ELR (cell line): ENCODE measurements at regions not wholly inside any gene's neighbourhood (a gene's known extent, or its start where the extent isn't known, plus 50 kb on each side); places are given as distances from the start of the nearest gene placed in this dataset.

Experiments
- DNase-seq: peaks from one replicate; pipeline ENCODE4 v3.0.0-alpha.2; 2015; ENCODE audit warnings: low read depth

- peak; percentile 32 for DNase-seq
Measured at GRCh38 chr12:46131732-46132469, 136.9 kb downstream of the SLC38A1 start.

- DNase-seq: no peak
Measured at GRCh38 chr12:46127656-46128055, 137.3 kb upstream of the SCAF11 start.

GRCh38 chr12:46126050-46126727 is 135.8 kb upstream of the SCAF11 start:
- DNase-seq: no peak

GRCh38 chr12:46124848-46125619 is 134.7 kb upstream of the SCAF11 start:
- peak; percentile 88 for DNase-seq

GRCh38 chr12:46124132-46124847 is 133.9 kb upstream of the SCAF11 start:
- no peak for DNase-seq

GRCh38 chr12:46112364-46112763 is 122.0 kb upstream of the SCAF11 start:
- no peak for DNase-seq

GRCh38 chr12:46111715-46112114 is 121.3 kb upstream of the SCAF11 start:
- no peak for DNase-seq

GRCh38 chr12:46110928-46111699 is 120.7 kb upstream of the SCAF11 start:
- no peak for DNase-seq

- no peak for DNase-seq
Measured at GRCh38 chr12:46110223-46110611, 119.8 kb upstream of the SCAF11 start.

- DNase-seq: no peak
Measured at GRCh38 chr12:46109343-46110222, 119.2 kb upstream of the SCAF11 start.

- no peak for DNase-seq
Measured at GRCh38 chr12:46108721-46109120, 118.3 kb upstream of the SCAF11 start.

GRCh38 chr12:46107591-46107990 is 117.2 kb upstream of the SCAF11 start:
- no peak for DNase-seq

- no peak for DNase-seq
Measured at GRCh38 chr12:46105735-46106134, 115.4 kb upstream of the SCAF11 start.

- DNase-seq: no peak
Measured at GRCh38 chr12:46103559-46104383, 113.4 kb upstream of the SCAF11 start.

- DNase-seq: no peak
Measured at GRCh38 chr12:46101485-46101869, 111.1 kb upstream of the SCAF11 start.

- no peak for DNase-seq
Measured at GRCh38 chr12:46100551-46101484, 110.4 kb upstream of the SCAF11 start.

- DNase-seq: no peak
Measured at GRCh38 chr12:46089414-46090162, 99.2 kb upstream of the SCAF11 start.
